HG03095 (cell line): ENCODE measurements at regions not wholly inside any gene's neighbourhood (a gene's known extent, or its start where the extent isn't known, plus 50 kb on each side); places are given as distances from the start of the nearest gene placed in this dataset.

Experiments
- ATAC-seq: cut with Tn5 transposase; IDR thresholded peaks from one replicate; pipeline ENCODE4 v1.9.1; 2021; ENCODE audit warnings: moderate library complexity; ENCODE audit not compliant: unreplicated experiment

DNA sequence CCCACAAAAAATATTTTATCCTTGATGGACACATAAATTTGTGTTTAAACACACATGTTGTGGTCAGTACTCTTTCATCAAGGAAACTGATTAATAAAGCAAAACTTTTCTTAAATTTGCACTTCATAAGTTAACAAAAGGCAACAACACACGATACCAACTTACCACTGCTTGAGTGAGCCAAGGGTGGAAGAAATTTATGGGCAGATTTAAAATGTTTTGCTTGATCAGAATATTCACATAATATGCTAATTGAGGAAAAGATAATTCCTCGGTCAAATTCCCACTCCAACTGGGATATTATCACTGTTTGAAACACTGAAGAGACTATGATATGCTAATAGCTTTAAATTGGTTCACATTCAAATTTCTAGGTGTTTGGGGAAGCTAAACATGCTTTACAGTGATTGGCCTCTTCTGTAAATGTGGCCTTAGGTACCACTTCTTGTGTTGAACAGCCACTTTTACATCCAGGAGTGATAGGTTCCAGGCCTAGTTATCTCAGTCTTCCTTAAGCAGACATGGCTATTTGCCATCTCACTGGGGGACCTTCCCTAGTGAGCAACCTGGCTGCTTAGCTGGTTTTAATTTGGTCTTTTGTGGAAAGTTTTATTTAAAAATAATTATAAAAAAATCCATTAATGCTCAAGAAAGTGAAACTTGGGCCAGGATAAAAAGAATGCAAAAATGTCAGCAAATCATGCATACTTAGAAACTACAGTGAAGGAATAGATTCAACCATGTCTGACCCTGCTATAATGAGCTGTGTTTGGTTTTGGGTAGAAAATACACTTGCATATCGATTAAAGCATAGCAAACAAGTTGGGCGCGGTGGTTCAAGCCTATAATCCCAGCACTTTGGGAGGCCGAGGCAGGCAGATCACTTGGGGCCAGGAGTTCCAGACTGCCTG, 221.2 kb upstream of the MAP3K7 start:
- no peak for ATAC-seq

DNA sequence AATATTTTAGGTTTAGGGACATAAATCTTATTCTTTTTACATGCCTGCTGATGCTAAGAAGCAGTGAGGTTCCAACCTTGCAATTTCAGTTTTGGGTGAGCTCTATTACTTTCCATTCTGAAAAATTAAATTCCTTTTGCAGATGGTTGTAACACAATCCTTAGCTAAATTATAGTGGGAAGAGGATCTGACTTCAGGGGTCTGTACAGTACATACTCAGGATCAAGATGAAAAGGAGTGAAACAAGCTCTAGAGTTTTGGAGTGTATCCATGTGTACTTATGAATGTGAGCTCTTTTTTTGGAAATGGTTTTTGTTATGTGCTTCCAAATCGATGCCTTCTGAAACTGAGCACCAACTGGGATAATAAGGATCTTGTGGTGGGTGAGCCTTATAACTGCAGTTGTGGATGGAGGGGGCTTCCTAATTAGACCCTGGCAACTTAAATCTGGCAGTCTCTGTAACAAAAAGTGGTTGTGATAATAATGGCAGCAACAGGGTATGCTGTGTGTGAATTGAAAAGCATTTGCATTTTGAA, 218.8 kb upstream of the MAP3K7 start:
- ATAC-seq: no peak

DNA sequence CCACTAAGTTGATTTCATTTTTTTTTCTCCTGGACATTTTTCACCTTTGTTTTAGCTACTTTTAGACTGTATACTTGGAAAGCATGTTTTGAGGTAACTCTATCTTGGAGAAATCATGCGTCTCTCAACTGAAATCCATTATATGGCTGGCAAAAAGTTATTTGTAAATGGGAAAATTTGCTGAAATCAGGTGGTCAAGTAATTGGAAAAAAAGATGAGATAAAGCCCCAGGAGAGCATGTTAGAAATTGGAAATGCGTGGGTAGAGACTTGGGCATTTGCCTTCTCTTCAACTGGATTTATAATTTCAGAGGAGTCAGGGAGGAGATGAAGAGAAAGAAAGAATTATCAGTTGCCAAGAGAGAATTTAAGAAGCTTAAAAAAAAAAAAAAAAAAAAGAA, 217.1 kb upstream of the MAP3K7 start:
- ATAC-seq: no peak

DNA sequence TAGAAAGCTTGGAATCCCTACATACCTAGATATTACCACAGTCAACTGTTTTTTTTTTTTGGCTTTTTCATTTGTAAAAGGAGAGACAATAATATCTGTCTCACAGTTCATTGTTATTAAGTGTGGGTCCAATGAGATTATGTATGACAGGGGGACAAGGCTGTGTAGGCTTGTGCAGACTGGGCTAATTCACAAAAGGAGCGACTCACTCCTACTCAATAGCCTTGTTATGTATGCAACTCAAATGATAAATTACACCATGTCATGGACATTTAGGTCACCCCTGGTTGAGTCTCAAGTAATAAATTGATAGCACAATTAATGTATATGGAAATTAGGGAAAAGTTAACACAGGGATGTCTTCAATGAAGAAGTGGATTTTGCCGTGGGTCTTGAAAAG, 208.2 kb upstream of the MAP3K7 start:
- no peak for ATAC-seq

DNA sequence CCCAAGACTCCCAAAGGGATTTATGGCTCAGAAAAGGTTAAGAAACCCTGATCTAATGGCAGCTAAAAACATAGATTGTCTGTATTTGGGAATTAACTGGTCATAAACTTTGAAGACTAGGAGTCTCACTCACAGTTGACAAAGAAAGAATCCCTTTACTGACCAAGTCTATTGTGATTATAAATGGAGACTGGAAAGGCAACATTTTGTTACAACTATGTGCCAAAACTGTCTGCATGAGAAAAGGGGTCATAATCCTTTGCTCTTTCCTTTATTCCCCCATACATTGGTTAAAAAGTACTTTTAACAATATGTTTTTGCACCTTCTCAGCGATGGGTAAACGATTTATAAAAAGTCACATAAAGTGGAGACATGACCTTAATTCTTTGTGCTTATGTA, 206.9 kb upstream of the MAP3K7 start:
- ATAC-seq: no peak

DNA sequence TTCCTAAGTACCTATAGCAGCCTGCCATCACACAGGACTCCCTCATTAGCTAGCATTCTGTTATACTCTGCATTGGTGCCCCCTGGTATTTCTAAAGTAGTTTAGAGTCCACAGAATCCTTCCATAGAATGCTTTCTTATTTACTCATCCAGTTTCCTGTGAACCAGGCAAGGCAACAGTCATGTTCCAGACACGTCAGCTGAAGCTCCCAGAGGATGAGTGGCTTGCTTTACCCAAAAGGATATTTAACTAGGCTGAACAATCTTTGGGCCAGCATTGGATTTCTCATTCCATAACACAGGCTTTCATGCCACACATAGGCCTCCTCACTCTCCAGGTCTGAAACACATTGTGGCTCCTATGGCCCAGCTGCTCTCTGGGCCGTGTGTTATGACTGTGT, 203.8 kb upstream of the MAP3K7 start:
- ATAC-seq: no peak

DNA sequence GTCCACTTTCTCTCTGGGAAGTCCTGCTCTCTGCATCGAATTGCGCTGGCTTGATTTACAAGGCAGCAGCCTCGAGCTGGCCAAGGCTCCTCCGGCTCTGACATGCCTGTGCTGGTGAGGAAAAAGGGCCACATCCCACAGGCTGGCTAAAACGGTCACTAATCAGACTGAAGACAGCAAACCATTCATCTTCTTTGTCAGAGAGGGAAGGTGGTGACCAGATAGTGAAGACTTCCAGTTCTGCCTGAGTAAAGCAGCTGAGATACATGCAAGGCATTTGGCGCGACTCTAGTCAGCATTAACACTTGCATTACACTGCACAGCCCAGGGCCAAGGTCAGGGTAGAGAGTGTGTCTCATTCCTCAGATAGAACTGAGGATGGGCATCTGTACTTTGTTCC, 203.2 kb upstream of the MAP3K7 start:
- ATAC-seq: no peak

DNA sequence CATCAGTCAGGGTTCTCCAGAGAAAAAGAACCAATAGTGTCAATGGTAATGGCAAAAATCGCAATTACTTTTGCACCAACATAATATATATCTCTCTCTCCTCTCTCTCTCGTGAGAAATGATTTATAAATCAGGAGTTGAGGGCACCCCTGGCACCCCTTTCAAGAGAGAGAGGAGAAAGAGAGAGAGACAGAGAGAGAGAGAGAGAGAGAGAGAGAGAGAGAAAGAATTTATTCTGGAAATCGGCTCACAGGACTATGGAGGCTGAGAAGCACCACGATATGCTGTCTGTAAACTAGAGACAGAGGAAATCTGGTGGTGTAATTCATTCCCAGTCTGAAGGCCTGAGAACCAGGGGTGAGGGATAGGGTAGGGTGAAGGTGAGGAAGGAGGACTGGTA, 201.9 kb upstream of the MAP3K7 start:
- no peak for ATAC-seq

DNA sequence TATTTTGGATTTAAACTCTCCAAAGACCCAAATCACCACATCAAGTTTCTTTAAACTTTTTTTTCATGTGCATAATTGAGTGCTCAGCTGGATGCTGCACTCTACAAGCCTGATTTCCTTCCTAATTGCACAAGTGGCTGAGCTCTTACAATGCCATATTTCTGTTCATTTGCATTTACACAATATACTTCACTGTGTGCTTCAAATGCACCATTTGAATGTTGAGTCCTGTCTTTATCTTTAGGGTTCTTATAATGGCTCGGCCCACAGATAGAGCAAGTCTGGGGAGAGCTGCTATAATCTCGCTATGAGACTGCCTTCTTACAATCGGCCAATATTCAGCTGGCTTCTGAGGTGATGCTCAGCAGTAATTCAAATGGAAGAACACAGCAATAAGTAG, 200.6 kb upstream of the MAP3K7 start:
- no peak for ATAC-seq

DNA sequence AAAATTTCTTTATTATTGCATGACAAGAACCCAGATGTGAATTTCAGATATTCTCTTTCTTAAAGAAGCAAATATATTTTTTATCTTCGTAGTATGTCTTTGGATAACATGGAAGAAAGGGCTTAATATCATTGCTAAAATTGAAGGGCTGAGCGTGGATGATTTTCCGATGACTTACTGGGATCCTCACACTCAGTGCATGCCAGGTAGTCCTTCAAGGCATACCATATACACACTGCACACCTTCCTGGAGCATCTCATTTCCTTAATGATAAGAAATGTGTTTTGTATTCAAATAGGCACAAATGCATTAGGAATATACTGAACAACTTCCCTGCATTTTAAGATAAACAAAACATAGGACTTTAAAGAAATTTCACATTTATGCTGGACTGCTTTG, 193.9 kb upstream of the MAP3K7 start:
- no peak for ATAC-seq

DNA sequence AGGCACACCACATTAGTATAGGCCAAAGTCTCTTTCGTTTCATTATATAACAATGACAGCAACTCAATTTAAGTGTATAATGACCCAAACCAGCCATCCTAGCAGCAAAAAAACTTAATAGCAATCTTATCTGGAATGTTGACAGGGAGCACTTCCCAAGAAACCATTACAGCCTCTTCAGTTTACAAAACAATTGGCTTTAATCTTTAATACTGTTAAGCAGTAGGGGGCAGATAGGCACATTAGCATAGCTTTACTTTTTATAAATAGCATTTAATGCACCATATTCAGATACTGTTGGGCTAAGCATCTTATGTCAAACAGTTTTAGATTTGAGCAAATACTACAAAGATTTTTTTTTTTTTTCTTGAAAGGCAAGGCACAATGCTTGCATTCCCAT, 193.3 kb upstream of the MAP3K7 start:
- no peak for ATAC-seq

DNA sequence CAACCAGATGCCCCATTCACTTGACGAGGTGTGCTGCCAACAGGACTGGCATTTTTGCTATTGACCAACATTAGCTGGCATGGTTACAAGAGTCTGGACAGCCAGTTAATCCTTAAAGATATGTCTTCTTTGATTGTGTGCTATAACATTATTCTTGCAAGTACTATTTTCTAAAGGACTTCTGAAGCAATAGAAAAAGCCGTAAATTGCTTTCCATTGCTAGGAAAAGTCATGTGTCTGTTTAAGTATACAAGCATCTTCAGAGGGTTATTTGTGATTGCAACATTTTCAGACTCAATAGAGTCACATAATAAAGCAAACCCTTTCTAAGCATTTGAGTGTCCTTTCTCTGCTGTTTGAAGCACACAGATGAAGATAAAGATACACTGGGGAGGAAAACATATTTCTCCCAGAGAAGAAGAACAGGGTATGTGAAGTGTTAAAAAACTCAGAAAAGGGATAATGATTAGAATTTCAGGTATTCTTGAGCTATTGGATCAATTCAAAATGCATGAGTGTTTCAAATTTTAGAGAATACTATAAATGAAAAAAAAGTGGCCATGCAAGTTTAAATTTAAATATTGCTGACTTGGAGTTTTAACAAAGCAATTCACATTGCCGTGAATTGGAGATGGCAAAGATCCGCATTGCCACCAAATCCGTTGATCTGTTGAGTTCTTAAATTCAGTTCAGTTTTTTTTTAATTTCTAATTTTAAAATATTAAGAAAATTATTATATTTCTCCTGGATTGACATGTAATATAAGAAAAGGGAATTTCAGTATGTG, 191.7 kb upstream of the MAP3K7 start:
- ATAC-seq: no peak

DNA sequence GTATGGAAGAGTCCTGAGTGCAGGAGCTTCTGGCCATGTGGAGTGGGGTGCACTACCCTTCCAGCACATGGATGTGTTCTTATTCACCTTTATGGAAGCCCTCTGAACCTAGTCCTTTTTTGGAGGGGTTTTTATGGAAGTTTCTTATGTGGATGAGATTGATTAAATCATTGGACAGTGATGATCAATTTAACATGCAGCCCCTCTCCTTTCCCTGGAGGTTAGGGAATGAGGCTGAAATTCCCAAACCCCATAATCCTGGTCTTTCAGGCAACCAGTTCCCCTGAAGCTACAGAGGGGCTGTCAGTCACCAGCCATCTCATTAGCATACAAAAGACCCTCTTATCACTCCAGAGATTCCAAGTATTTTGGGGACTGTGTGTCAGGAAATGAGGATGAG, 183.9 kb upstream of the MAP3K7 start:
- no peak for ATAC-seq

DNA sequence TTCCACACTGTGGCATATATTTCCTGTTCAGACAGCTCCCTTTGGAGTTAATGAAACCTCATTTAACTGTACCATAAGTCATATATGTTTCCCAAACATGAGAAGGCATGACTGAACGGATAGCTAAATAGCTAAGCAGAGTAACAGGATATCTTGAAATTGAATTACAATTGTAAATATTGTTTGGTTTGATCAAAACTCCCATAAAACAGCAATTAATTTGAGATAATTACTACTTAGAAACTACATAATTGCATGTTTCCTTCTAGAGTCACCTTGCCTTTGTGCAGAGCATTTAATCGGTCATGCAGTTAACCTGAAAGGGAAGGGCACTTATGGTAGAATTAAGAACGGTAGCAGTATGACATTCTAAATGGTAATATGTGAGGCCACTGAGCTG, 179.0 kb upstream of the MAP3K7 start:
- no peak for ATAC-seq

DNA sequence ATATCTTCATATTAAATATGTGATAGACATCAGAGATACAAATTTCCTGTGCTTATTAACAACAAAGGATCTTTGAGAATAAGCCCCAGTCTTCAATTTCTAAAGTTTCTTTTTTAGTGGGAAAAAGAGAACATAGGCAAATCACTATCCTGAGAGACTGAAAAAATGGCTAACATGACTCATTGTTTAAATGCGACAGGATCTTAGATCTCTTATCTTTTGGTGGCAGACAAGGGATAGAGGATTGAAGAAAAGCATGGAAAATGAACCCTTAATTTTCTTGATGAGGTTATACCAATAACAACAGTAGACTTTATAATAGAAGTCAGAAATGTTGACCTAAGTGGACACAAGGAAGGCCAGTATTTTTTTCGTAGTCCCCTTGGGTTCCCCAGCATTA, 178.6 kb upstream of the MAP3K7 start:
- ATAC-seq: no peak

DNA sequence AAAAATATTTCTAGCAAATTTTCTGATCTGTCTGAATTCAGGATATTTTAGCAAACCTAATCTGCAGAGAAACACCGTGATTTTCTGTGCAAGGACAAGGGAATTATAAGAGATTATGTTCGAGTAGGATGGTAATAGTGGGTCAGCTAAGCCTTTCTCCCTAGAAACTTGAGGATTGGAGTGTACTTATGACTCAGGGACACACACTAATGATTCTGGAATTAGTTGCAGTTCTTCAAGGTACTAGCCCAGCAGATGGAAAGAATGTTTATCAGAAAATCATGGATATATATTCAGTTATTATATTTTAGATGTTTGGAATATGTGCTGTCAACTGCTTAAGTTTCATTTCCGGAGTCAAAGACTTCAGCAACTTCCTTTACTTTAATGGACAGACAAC, 177.1 kb upstream of the MAP3K7 start:
- no peak for ATAC-seq

DNA sequence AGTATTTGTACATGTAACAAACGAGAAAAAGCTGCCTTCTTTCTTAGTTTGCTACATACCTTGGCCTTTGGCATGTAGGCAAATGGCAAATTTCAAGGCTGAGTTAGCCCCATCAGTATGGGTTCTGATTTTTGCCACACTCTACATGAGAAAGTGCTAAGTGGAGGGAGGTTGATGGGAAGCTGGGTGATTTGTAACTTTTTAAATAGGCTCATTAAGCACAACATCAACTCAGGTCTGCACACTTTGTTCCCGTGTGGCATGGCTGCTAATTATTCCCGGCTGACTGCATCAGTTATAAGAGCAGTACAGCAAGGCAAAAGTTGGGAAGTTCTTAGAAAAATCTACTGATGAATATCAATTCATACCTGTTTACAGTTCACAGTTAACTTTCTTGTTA, 172.8 kb upstream of the MAP3K7 start:
- no peak for ATAC-seq

DNA sequence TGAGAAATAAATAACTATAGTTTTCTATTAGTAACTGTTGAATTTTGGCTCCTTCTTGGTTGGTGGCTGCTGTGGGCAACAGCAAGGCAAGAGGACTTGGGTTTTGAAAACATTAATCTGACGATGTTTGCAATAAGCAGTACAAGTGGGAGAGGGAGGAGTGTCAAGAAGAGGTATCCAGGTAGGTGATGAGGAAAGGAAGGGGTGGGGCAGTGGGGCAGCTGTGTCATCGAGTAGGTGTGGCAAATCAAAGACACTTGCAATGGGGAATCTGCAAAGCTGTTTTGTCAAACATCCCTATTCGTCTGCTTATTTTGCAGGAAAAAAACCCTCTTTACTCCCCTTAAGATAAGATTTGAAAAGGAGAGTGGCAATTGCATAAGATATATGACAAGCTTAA, 171.9 kb upstream of the MAP3K7 start:
- no peak for ATAC-seq

DNA sequence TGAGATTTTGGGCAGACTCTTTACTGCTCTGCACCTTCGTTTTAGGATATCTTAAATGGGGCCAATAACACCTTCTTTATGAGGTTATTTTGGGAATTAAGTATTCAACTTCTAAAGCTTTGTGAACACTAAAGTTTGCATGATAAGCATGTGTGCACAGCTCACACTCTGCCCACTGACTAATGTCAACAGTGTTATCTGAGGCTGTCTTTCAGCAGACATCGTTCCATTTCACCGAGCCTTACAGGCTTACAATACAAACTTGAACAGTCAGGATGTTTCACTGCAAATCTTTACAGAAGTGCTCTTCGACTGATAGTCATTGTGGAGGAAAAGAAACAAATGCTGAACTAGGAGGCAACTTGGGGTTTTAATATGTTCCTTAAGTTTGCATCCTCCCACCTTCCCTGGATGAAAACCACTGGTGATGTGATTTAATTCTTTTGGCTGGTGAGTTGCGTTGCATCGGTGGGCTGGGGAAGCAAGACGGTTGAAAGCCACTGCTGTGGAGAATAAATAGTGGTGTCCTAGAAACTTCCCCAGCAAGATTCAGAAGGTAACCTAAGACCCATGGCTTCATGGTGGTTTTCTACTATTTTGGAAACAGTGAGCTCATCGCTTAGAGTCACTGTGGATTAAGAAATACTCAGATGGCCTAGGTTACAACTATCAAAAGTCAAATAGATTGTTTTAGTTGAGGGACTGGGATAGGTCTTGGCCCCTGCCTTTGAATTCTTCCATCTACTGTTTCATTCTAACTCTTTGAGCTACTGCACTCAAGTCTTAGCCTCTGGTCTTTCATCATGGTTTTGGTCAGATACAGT, 167.2 kb upstream of the MAP3K7 start:
- no peak for ATAC-seq

DNA sequence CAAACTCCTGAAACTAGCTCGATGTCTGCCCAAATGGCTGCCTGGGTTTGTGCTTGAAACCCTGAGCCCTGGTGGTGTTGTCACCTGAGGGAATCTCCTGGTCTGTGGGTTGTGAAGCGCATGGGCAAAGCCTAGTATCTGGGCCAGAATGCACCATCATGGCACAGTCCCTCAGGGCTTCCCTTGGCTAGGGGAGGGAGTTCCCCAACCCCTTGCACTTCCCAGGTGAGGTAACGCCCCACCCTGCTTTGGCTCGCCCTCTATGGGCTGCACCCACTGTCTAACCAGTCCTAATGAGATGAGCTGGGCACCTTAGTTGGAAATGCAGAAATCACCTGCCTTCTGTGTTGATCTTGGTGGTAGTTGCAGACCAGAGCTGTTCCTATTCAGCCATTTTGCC, 152.9 kb upstream of the MAP3K7 start:
- no peak for ATAC-seq

DNA sequence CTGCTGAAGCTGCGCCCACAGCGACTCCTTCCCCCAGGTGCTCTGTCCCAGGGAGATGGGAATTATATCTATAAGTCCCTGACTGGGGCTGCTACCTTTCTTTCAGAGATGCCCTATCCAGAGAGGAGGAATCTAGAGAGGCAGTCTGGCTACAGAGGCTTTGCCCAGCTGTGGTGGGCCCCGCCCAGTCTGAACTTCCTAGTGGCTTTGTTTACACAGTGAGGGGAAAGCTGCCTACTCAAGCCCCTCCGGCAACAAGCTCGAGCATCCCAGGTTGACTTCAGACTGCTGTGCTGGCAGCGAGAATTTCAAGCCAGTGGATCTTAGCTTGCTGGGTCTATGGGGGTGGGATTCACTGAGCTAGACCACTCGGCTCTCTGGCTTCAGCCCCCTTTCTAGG, 152.5 kb upstream of the MAP3K7 start:
- ATAC-seq: no peak
